Spleen (tissue), 11 donors: ENCODE measurements at regions not wholly inside any gene's neighbourhood (a gene's known extent, or its start where the extent isn't known, plus 50 kb on each side); places are given as distances from the start of the nearest gene placed in this dataset.

Experiments
- DNase-seq: peaks from one replicate; pipeline ENCODE4 v3.0.0-alpha.2; 2020
- H3K27ac ChIP-seq, 8 donors: fragments of 200-600 bp; sonication (generic) in 7 of 8; 1 replicate in 4 of 8; 2 replicates in 4 of 8; pipeline versions ENCODE4 v1.5.0 to v1.8.0; 2016 to 2021; ENCODE audit warnings: inconsistent platforms in 4 of 8, mild to moderate bottlenecking in 4 of 8, moderate library complexity in 1 of 8
- H3K27me3 ChIP-seq, 7 donors: fragments of 200-600 bp; sonication (generic) in 6 of 7; replicated peaks in 1 of 7; 1 replicate in 4 of 7; 2 replicates in 3 of 7; pipeline versions ENCODE4 v1.5.0 to v1.8.0; 2016 to 2021; ENCODE audit warnings: inconsistent platforms in 3 of 7, mild to moderate bottlenecking in 1 of 7
- H3K36me3 ChIP-seq, 6 donors: fragments of 200-600 bp; sonication (generic) in 5 of 6; 1 replicate in 4 of 6; 2 replicates in 2 of 6; pipeline versions ENCODE4 v1.5.0 to v1.8.0; 2016 to 2021; ENCODE audit warnings: inconsistent platforms in 2 of 6
- H3K4me1 ChIP-seq, 6 donors: fragments of 200-600 bp; sonication (generic) in 5 of 6; 1 replicate in 3 of 6; 2 replicates in 3 of 6; pipeline versions ENCODE4 v1.5.0 to v1.8.0; 2016 to 2021; ENCODE audit warnings: inconsistent platforms in 3 of 6
- H3K4me3 ChIP-seq, 8 donors: fragments of 200-600 bp; sonication (generic) in 7 of 8; 1 replicate in 4 of 8; 2 replicates in 4 of 8; pipeline versions ENCODE4 v1.5.0 to v1.8.0; 2016 to 2021; ENCODE audit warnings: inconsistent platforms in 4 of 8, mild to moderate bottlenecking in 4 of 8, moderate library complexity in 2 of 8
- H3K9me3 ChIP-seq, 8 donors: fragments of 200-600 bp; sonication (generic) in 7 of 8; 1 replicate in 4 of 8; 2 replicates in 4 of 8; pipeline versions ENCODE4 v1.5.0 to v1.8.0; 2016 to 2021; ENCODE audit warnings: inconsistent platforms in 4 of 8
- POLR2A ChIP-seq, 3 donors: fragments of 450-650 bp; IDR thresholded peaks; one replicate each; pipeline ENCODE4 v1.5.1; 2017; ENCODE audit warnings: antibody characterized with exemption in 3 of 3, mild to moderate bottlenecking in 1 of 3
- POLR2AphosphoS5 ChIP-seq, 3 donors: sonication (generic); formaldehyde crosslinking; IDR thresholded peaks; one replicate each; pipeline ENCODE4 v1.5.1; 2017; ENCODE audit warnings: antibody characterized with exemption in 3 of 3
- WGBS, 5 donors: extraction: QIAGEN DNeasy Blood & Tissue Kit in 3 of 5; methylation state at CpG; one replicate each; pipeline versions ENCODE4 v1.1.5 to v1.1.7; 2013 to 2018; 5-methylcytosine and 5-hydroxymethylcytosine counted together
- intact Hi-C: fragments of 100-400 bp; cut with DNase I; formaldehyde crosslinking; loops from one replicate; pipeline ENCODE4 v1.15.0; 2023; ENCODE audit warnings: low total_unique reads
- TF ChIP-seq, protein P1 (sequence below), 11 experiments: fragments of 200-600 bp in 7 of 11; fragments of 450-650 bp in 4 of 11; sonication (generic) in 4 of 11; IDR thresholded peaks in 8 of 11; conservative IDR thresholded peaks in 3 of 11; 1 replicate in 7 of 11; 2 replicates in 4 of 11; pipeline versions ENCODE4 v1.4.0 to v1.8.0; 2016 to 2021; ENCODE audit warnings: antibody characterized with exemption in 11 of 11, inconsistent platforms in 4 of 11, mild to moderate bottlenecking in 1 of 11
- donor health status: healthy with polysubstance abuse.
- donor health status: DM: no; HTN: no; CAD: no; lungs with moderate emphysema.
- donor health status: DM: no; HTN: no; CAD: no.
- donor health status: Bipolar disorder and iron deficiency.
- donor health status: healthy.
- donor health status: DM: no; HTN: no; CAD: no.
- donor health status: DM: yes; HTN: yes; CAD: no.

DNA sequence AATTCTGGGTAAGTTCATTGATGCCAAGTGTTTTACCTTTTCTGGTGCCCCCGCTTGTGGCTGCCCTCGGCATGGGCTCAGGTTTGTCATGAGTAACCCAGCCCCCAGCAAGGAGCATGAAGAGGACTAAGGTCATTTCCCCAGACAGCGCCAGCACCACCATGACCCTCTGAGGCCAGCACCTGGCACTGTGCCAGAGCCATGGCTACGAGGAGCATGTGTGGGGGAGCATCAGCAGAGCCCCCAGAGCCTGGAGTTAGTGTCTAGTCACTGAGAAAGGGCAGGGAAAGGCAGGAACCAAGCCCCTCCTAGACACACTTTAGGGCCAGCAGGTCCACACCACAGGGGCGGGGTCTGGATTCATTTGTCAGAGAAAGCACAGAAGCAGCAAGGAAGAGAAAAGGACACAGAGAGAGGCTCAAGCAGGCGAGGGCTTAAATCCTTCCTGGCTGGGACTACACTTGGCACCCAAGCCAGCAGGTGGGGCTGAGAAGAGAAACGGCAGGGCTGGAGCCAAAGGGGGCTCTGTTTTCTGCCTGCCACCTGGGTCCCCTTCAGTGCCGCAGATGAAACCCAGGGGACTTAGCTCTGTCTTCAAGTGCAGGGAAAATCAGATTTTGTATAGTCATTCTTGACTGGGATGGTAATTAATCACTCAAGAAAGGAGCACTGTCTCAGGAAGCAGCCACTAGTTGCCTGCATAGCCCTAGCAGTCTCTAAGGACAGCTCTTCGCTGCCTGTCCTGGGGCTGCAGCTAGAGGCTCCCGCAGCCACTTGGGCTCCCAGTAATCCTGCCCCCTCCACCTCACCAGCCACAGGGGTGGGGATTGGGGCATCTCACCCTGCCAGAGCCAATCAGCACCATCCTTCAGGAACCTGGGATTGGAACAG, 79.6 kb upstream of the ZC3H12A start:
- intact Hi-C loops: no loop called here
- no peak for DNase-seq

GRCh38 chr1:37398096-37398495, 76.3 kb upstream of the ZC3H12A start:
- intact Hi-C loops: no loop called here
- 89 to 96% (median 95%) methylated on average over 8 of the region's 8 CpGs for WGBS, 5 donors
- H3K27me3 ChIP-seq: peaks cover 0 to 50% (median 11%) of the 10 kb centered on the region in 7 donors
- no peak for DNase-seq
- no peaks in the 10 kb centered on the region for H3K9me3 ChIP-seq
- no peak overlapping the region for H3K27ac ChIP-seq
- H3K4me3 ChIP-seq: no peak overlapping the region
- H3K4me1 ChIP-seq: no peaks in the 10 kb centered on the region
- TF ChIP-seq, protein P1, sequence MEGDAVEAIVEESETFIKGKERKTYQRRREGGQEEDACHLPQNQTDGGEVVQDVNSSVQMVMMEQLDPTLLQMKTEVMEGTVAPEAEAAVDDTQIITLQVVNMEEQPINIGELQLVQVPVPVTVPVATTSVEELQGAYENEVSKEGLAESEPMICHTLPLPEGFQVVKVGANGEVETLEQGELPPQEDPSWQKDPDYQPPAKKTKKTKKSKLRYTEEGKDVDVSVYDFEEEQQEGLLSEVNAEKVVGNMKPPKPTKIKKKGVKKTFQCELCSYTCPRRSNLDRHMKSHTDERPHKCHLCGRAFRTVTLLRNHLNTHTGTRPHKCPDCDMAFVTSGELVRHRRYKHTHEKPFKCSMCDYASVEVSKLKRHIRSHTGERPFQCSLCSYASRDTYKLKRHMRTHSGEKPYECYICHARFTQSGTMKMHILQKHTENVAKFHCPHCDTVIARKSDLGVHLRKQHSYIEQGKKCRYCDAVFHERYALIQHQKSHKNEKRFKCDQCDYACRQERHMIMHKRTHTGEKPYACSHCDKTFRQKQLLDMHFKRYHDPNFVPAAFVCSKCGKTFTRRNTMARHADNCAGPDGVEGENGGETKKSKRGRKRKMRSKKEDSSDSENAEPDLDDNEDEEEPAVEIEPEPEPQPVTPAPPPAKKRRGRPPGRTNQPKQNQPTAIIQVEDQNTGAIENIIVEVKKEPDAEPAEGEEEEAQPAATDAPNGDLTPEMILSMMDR (IDR thresholded peaks at IDR 0.05 in 8 of 11, conservative IDR thresholded peaks at IDR 0.05 in 3 of 11): no peak
- TF ChIP-seq POLR2AphosphoS5 (IDR thresholded peaks at IDR 0.05) (no peak), POLR2A (IDR thresholded peaks at IDR 0.05) (no peak)
- no peaks in the 10 kb centered on the region for H3K36me3 ChIP-seq

More for the DNA sequence above, 79.6 kb upstream of the ZC3H12A start:
- Histone ChIP-seq H3K4me3 (no peak overlapping the region), H3K27me3 (peaks cover 0 to 68% (median 11%) of the 10 kb centered on the region in 7 donors), H3K27ac (no peak overlapping the region), H3K4me1 (no peaks in the 10 kb centered on the region), H3K36me3 (no peaks in the 10 kb centered on the region), H3K9me3 (no peaks in the 10 kb centered on the region)
- TF ChIP-seq POLR2A (IDR thresholded peaks at IDR 0.05): no peak
- TF ChIP-seq POLR2AphosphoS5 (IDR thresholded peaks at IDR 0.05): no peak
- TF ChIP-seq, protein P1 (IDR thresholded peaks at IDR 0.05 in 8 of 11, conservative IDR thresholded peaks at IDR 0.05 in 3 of 11): no peak
- WGBS, 5 donors: 25 to 45% (median 34%) methylated on average over 9 to 10 of the region's 10 CpGs

- Histone ChIP-seq H3K27ac (no peak overlapping the region), H3K36me3 (no peaks in the 10 kb centered on the region), H3K27me3 (peaks cover 0 to 41% (median 11%) of the 10 kb centered on the region in 7 donors), H3K4me1 (no peaks in the 10 kb centered on the region), H3K9me3 (no peaks in the 10 kb centered on the region), H3K4me3 (no peak overlapping the region)
- TF ChIP-seq POLR2A (IDR thresholded peaks at IDR 0.05): no peak
- TF ChIP-seq POLR2AphosphoS5 (IDR thresholded peaks at IDR 0.05): no peak
- TF ChIP-seq, protein P1 (IDR thresholded peaks at IDR 0.05 in 8 of 11, conservative IDR thresholded peaks at IDR 0.05 in 3 of 11): no peak
- intact Hi-C loops: no loop called here
- WGBS, 5 donors: 61 to 78% (median 76%) methylated on average over 6 of the region's 6 CpGs
- no peak for DNase-seq
Measured at GRCh38 chr1:37399205-37399604, 75.2 kb upstream of the ZC3H12A start.

GRCh38 chr1:37399830-37400464, 74.4 kb upstream of the ZC3H12A start:
- Histone ChIP-seq H3K27me3 (peaks cover 0 to 34% (median 7%) of the 10 kb centered on the region in 7 donors), H3K36me3 (no peaks in the 10 kb centered on the region), H3K4me3 (no peak overlapping the region), H3K27ac (no peak overlapping the region), H3K9me3 (no peaks in the 10 kb centered on the region), H3K4me1 (no peaks in the 10 kb centered on the region)
- TF ChIP-seq, protein P1 (IDR thresholded peaks at IDR 0.05 in 8 of 11, conservative IDR thresholded peaks at IDR 0.05 in 3 of 11): no peak
- no peak for TF ChIP-seq POLR2A (IDR thresholded peaks at IDR 0.05)
- TF ChIP-seq POLR2AphosphoS5 (IDR thresholded peaks at IDR 0.05): no peak
- no peak for DNase-seq
- intact Hi-C loops: no loop called here
- 51 to 64% (median 57%) methylated on average over 3 of the region's 3 CpGs for WGBS, 5 donors
